HepG2 (cell line): ENCODE measurements at regions not wholly inside any gene's neighbourhood (a gene's known extent, or its start where the extent isn't known, plus 50 kb on each side); places are given as distances from the start of the nearest gene placed in this dataset.

Source experiments
- ATAC-seq: fragments of 200-7000 bp; cut with Tn5 transposase; 3 replicates; pipeline ENCODE4 v1.9.1; 2020; ENCODE audit warnings: mild to moderate bottlenecking, moderate library complexity
- BruUV-seq: library from RNA; stranded (reverse); fragments of 400-500 nt; replicated peaks from 2 replicates; lab custom pipeline; 2021; lab: Mats Ljungman, UMichigan
- CTCF ChIA-PET: fragments of 300-600 bp; formaldehyde crosslinking; extraction: SDS; loops from one replicate; lab custom pipeline; 2021; ENCODE audit warnings: low total read pairs, inconsistent platforms, low intra/inter-chr PET ratio; lab: Yijun Ruan, JAX
- POLR2A ChIA-PET: fragments of 350-600 bp; sonication (Branson Sonifier 250); formaldehyde crosslinking; loops from one replicate; lab custom pipeline; 2020; ENCODE audit warnings: antibody characterized with exemption, inconsistent platforms; lab: Yijun Ruan, JAX
- DNase-seq: peaks from one replicate; pipeline ENCODE4 v3.0.0-alpha.2; 2015; ENCODE audit warnings: low spot score
- FAIRE-seq: peaks from 3 replicates; lab custom pipeline; 2011; peaks lifted over from hg19 to GRCh38; lab: Jason Lieb, UNC
- H2AFZ ChIP-seq: one replicate; pipeline ENCODE4 v1.6.1; 2011; ENCODE audit warnings: low read length, inconsistent platforms
- H3K27ac ChIP-seq: fragments of 300-600 bp; 3 replicates; pipeline ENCODE4 v1.8.0; 2011; ENCODE audit warnings: mixed run types, mild to moderate bottlenecking, mixed read lengths, low read length, inconsistent platforms; ENCODE audit not compliant: insufficient read depth; ENCODE audit errors: extremely low read length
- H3K27me3 ChIP-seq, 2 experiments: fragments of 200-600 bp in 1 of 2; 2 replicates in 1 of 2; 3 replicates in 1 of 2; pipeline versions ENCODE4 v1.6.0 to v1.8.0; 2011; ENCODE audit warnings: low read length in 2 of 2, mild to moderate bottlenecking in 2 of 2, moderate library complexity in 2 of 2, inconsistent platforms in 1 of 2; ENCODE audit not compliant: insufficient read depth in 2 of 2, control insufficient read depth in 1 of 2
- H3K36me3 ChIP-seq, 2 experiments: fragments of 200-600 bp in 1 of 2; replicated peaks in 1 of 2; 2 replicates in 1 of 2; 3 replicates in 1 of 2; pipeline versions ENCODE4 v1.5.1 to v1.8.0; 2011; ENCODE audit warnings: low read length in 2 of 2, inconsistent platforms in 1 of 2; ENCODE audit not compliant: insufficient read depth in 2 of 2, control insufficient read depth in 1 of 2
- H3K4me1 ChIP-seq: 2 replicates; pipeline ENCODE4 v1.5.1; 2012; ENCODE audit warnings: low read length, inconsistent platforms; ENCODE audit not compliant: insufficient read depth
- H3K4me2 ChIP-seq: 2 replicates; pipeline ENCODE4 v1.6.0; 2011; ENCODE audit warnings: low read depth, low read length, inconsistent platforms
- H3K4me3 ChIP-seq, 3 experiments: fragments of 200-600 bp in 1 of 3; sonication (generic), shearing (Covaris generic) in 1 of 3; replicated peaks in 1 of 3; 2 replicates each; pipeline ENCODE4 v1.5.1; 2011 to 2016; ENCODE audit warnings: low read length in 3 of 3, inconsistent platforms in 2 of 3, low read depth in 2 of 3, mild to moderate bottlenecking in 2 of 3, control low read depth in 1 of 3, mixed read lengths in 1 of 3; ENCODE audit not compliant: insufficient read depth in 1 of 3
- H3K79me2 ChIP-seq: one replicate; pipeline ENCODE4 v1.6.1; 2011; ENCODE audit warnings: low read length, inconsistent platforms; ENCODE audit not compliant: insufficient read depth
- H3K9ac ChIP-seq: 2 replicates; pipeline ENCODE4 v1.6.0; 2011; ENCODE audit warnings: mild to moderate bottlenecking, low read depth, low read length, inconsistent platforms; ENCODE audit not compliant: insufficient read depth
- H3K9me3 ChIP-seq: 2 replicates; pipeline ENCODE4 v1.5.1; 2012; ENCODE audit warnings: mild to moderate bottlenecking, low read length
- H4K20me1 ChIP-seq: 2 replicates; pipeline ENCODE4 v1.6.0; 2011; ENCODE audit warnings: inconsistent platforms, mild to moderate bottlenecking, low read length, moderate library complexity; ENCODE audit not compliant: insufficient read depth
- ATRX ChIP-seq: sonication (generic); formaldehyde crosslinking; IDR thresholded peaks from 2 replicates; pipeline ENCODE4 v1.4.0; 2020; ENCODE audit warnings: missing genetic modification reagents, borderline replicate concordance
- BATF2 ChIP-seq: sonication (generic); formaldehyde crosslinking; IDR thresholded peaks from 2 replicates; pipeline ENCODE4 v1.8.0; 2022; ENCODE audit warnings: mild to moderate bottlenecking, missing genetic modification reagents, moderate library complexity
- ELF1 ChIP-seq: sonication (generic); formaldehyde crosslinking; IDR thresholded peaks from 2 replicates; pipeline ENCODE4 v1.4.0; 2020; ENCODE audit warnings: missing genetic modification reagents
- PAX8 ChIP-seq: sonication (generic); formaldehyde crosslinking; IDR thresholded peaks from 2 replicates; pipeline ENCODE4 v1.8.0; 2022; ENCODE audit warnings: mild to moderate bottlenecking, missing genetic modification reagents, borderline replicate concordance
- PRDM4 ChIP-seq: sonication (generic); formaldehyde crosslinking; IDR thresholded peaks from 2 replicates; pipeline ENCODE4 v1.9.0; 2021; ENCODE audit warnings: missing genetic modification reagents, borderline replicate concordance
- RNF2 ChIP-seq: fragments of 450-650 bp; conservative IDR thresholded peaks from 2 replicates; pipeline ENCODE4 v1.6.1; 2016; ENCODE audit warnings: low read depth
- RORA ChIP-seq: sonication (generic); formaldehyde crosslinking; IDR thresholded peaks from 2 replicates; pipeline ENCODE4 v1.5.0; 2020; ENCODE audit warnings: mild to moderate bottlenecking, missing genetic modification reagents, moderate library complexity
- SNAI1 ChIP-seq: sonication (generic); formaldehyde crosslinking; IDR thresholded peaks from 2 replicates; pipeline ENCODE4 v1.5.0; 2020; ENCODE audit warnings: mild to moderate bottlenecking, missing genetic modification reagents, borderline replicate concordance
- SNAPC5 ChIP-seq: sonication (generic); formaldehyde crosslinking; IDR thresholded peaks from 2 replicates; pipeline ENCODE4 v1.8.1; 2023; ENCODE audit warnings: mild to moderate bottlenecking, missing genetic modification reagents, borderline replicate concordance
- THYN1 ChIP-seq: sonication (generic); formaldehyde crosslinking; IDR thresholded peaks from 2 replicates; pipeline ENCODE4 v1.8.1; 2023; ENCODE audit warnings: low read depth, mild to moderate bottlenecking, moderate library complexity, missing genetic modification reagents, borderline replicate concordance
- UBTF ChIP-seq: sonication (generic); formaldehyde crosslinking; IDR thresholded peaks from 2 replicates; pipeline ENCODE4 v1.4.0; 2020; ENCODE audit warnings: mild to moderate bottlenecking, missing genetic modification reagents
- ZNF331 ChIP-seq: sonication (generic); formaldehyde crosslinking; IDR thresholded peaks from 2 replicates; pipeline ENCODE4 v1.4.0; 2020; ENCODE audit warnings: missing genetic modification reagents
- ZNF432 ChIP-seq: sonication (generic); formaldehyde crosslinking; IDR thresholded peaks from 2 replicates; pipeline ENCODE4 v1.5.0; 2020; ENCODE audit warnings: missing genetic modification reagents, mild to moderate bottlenecking, borderline replicate concordance
- ZNF512 ChIP-seq: sonication (generic); formaldehyde crosslinking; IDR thresholded peaks from 2 replicates; pipeline ENCODE4 v1.4.0; 2020; ENCODE audit warnings: mild to moderate bottlenecking, missing genetic modification reagents
- ZNF570 ChIP-seq: sonication (generic); formaldehyde crosslinking; IDR thresholded peaks from 2 replicates; pipeline ENCODE4 v1.4.0; 2020; ENCODE audit warnings: mild to moderate bottlenecking, missing genetic modification reagents, borderline replicate concordance
- ZNF703 ChIP-seq: sonication (generic); formaldehyde crosslinking; IDR thresholded peaks from 2 replicates; pipeline ENCODE4 v1.5.1; 2020; ENCODE audit warnings: missing genetic modification reagents, mild to moderate bottlenecking, moderate library complexity, borderline replicate concordance
- ZNF883 ChIP-seq: sonication (generic); formaldehyde crosslinking; IDR thresholded peaks from 2 replicates; pipeline ENCODE4 v1.5.1; 2020; ENCODE audit warnings: mild to moderate bottlenecking, missing genetic modification reagents; ENCODE audit errors: not compliant biosample characterization
- WGBS: methylation state at CpG from one replicate; pipeline ENCODE4 v1.1.6; 2017; ENCODE audit warnings: low lambda C conversion rate; 5-methylcytosine and 5-hydroxymethylcytosine counted together
- in situ Hi-C: cut with HindIII; loops from 2 replicates; pipeline ENCODE4 v1.10.0; 2017; ENCODE audit warnings: low pct_unique_long_range_greater_than_20kb; ENCODE audit not compliant: extremely low pct_ligation_motif_present
- intact Hi-C: fragments of 100-400 bp; cut with micrococcal nuclease; formaldehyde crosslinking; loops from one replicate; pipeline ENCODE4 v1.10.0; 2022; ENCODE audit not compliant: unreplicated experiment

- WGBS: 28% methylated on average over 5 of the region's 7 CpGs
- Histone ChIP-seq H3K27ac (no peak overlapping the region), H3K4me3 (no peak overlapping the region), H3K27me3 (no peaks in the 10 kb centered on the region; a peak in 1 of 5 replicates), H3K79me2 (no peaks in the 10 kb centered on the region), H3K4me1 (0 out of 2 replicates have a peak, but pooled peaks cover 7% of the 10 kb centered on the region), H4K20me1 (no peaks in the 10 kb centered on the region), H2AFZ (no peak overlapping the region), H3K9ac (no peak overlapping the region), H3K9me3 (no peaks in the 10 kb centered on the region), H3K36me3 (no peaks in the 10 kb centered on the region), H3K4me2 (no peak overlapping the region)
- in situ Hi-C loops: no loop called here
- ChIA-PET CTCF (no interaction called here), POLR2A (no interaction called here)
- FAIRE-seq: no peak
- no peak for DNase-seq
- ATAC-seq: no peak
- intact Hi-C loops: no loop called here
- no TSS peak for BruUV-seq
- TF ChIP-seq RORA (CRISPR knock-in tag): no peak
- no peak for TF ChIP-seq THYN1
- TF ChIP-seq SNAI1 (CRISPR knock-in tag): no peak
- no peak for TF ChIP-seq ZNF512 (CRISPR knock-in tag)
- no peak for TF ChIP-seq BATF2 (CRISPR knock-in tag)
- no peak for TF ChIP-seq ATRX (CRISPR knock-in tag)
- TF ChIP-seq RNF2: no peak
- TF ChIP-seq PAX8 (CRISPR knock-in tag): no peak
- no peak for TF ChIP-seq UBTF (CRISPR knock-in tag)
- no peak for TF ChIP-seq ZNF331 (CRISPR knock-in tag)
- no peak for TF ChIP-seq SNAPC5 (CRISPR knock-in tag)
- TF ChIP-seq ZNF883 (CRISPR knock-in tag): no peak
- no peak for TF ChIP-seq ZNF432 (CRISPR knock-in tag)
- no peak for TF ChIP-seq ZNF570 (CRISPR knock-in tag)
- TF ChIP-seq PRDM4 (CRISPR knock-in tag): no peak
- TF ChIP-seq ZNF703: no peak
- no peak for TF ChIP-seq ELF1 (CRISPR knock-in tag)
Measured at GRCh38 chr10:2970190-2970823, 97.0 kb upstream of the PFKP start.
